ENCODE measurements at regions not wholly inside any gene's neighbourhood (a gene's known extent, or its start where the extent isn't known, plus 50 kb on each side); places are given as distances from the start of the nearest gene placed in this dataset.

DNA sequence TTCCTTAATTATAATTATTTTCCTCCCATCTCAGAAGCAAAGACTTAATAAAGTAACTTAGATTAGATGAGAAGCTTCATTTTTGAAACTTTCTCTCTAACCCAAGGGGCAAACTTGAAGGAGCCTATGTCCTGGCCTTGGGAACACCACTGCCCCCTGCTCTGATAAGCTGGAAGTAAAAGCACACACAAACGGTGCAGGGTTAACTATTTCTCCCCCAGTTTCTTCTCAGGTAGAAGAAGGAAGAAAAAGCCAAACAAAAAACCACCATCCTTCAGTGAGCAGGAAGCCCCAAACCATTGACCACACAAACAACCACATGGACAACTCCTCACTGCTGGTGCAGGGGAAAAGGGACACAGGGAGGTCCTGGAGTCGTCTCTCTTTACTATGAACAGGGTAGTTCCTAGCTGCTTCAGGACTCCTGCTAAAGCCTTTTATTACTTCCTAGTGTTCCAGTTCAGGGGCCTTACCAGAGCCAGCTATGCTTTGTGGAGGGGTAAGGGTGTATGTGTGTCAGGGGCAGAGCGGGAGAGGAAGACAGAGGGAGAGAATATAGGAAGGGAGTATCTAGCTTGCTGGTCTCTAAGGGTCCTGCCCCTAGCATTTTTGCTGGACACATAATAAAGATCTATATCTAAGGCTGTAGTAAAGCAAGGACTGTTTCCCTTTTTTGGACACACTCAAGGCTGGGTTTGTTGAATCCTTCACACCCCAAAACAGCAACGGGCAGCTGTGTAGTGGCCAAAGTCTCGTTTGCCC is 94.0 kb upstream of the UMPS start (continued):
- TF ChIP-seq ARID5B (CRISPR knock-in tag; IDR thresholded peaks at IDR 0.05) (no peak), HCFC1 (IDR thresholded peaks at IDR 0.05; ENCODE audit: low read depth, low read length) (no peak), ZNF260 (CRISPR knock-in tag; IDR thresholded peaks at IDR 0.05; ENCODE audit: borderline replicate concordance, low read depth) (no peak), MAF1 (CRISPR knock-in tag; IDR thresholded peaks at IDR 0.05; ENCODE audit: borderline replicate concordance) (no peak), CCDC6 (CRISPR knock-in tag; IDR thresholded peaks at IDR 0.05) (peak; percentile 65; the same call in 1 of the 2 replicates), JUND (CRISPR knock-in tag; IDR thresholded peaks at IDR 0.05) (no peak), STAG1 (CRISPR knock-in tag; IDR thresholded peaks at IDR 0.05) (no peak), HNRNPH1 (optimal IDR thresholded peaks at IDR 0.05; ENCODE audit: low read depth, low read length) (no peak), USF2 (IDR thresholded peaks at IDR 0.05; ENCODE audit: low read depth, low read length) (no peak), USF2 (CRISPR knock-in tag; IDR thresholded peaks at IDR 0.05; ENCODE audit: borderline replicate concordance) (0 out of 2 replicates have a peak, but pooled peaks have one; percentile 11), ZNF569 (CRISPR knock-in tag; IDR thresholded peaks at IDR 0.05; ENCODE audit: borderline replicate concordance) (no peak), THAP7 (CRISPR knock-in tag; IDR thresholded peaks at IDR 0.05) (no peak), TBX2 (CRISPR knock-in tag; IDR thresholded peaks at IDR 0.05; ENCODE audit: borderline replicate concordance) (peak; percentile 32; the same call in 1 of the 2 replicates), ZFP82 (CRISPR knock-in tag; IDR thresholded peaks at IDR 0.05; ENCODE audit: borderline replicate concordance) (no peak), ERF (CRISPR knock-in tag; IDR thresholded peaks at IDR 0.05) (no peak), THYN1 (CRISPR knock-in tag; IDR thresholded peaks at IDR 0.05; ENCODE audit: borderline replicate concordance, low read depth) (0 out of 2 replicates have a peak, but pooled peaks have one; percentile 29), TP53 (CRISPR knock-in tag; conservative IDR thresholded peaks at IDR 0.05) (no peak), MIER3 (CRISPR knock-in tag; IDR thresholded peaks at IDR 0.05; ENCODE audit: borderline replicate concordance) (no peak), ZNF30 (CRISPR knock-in tag; IDR thresholded peaks at IDR 0.05) (no peak), MED13 (CRISPR knock-in tag; IDR thresholded peaks at IDR 0.05) (no peak)
- TF ChIP-seq, protein P1, sequence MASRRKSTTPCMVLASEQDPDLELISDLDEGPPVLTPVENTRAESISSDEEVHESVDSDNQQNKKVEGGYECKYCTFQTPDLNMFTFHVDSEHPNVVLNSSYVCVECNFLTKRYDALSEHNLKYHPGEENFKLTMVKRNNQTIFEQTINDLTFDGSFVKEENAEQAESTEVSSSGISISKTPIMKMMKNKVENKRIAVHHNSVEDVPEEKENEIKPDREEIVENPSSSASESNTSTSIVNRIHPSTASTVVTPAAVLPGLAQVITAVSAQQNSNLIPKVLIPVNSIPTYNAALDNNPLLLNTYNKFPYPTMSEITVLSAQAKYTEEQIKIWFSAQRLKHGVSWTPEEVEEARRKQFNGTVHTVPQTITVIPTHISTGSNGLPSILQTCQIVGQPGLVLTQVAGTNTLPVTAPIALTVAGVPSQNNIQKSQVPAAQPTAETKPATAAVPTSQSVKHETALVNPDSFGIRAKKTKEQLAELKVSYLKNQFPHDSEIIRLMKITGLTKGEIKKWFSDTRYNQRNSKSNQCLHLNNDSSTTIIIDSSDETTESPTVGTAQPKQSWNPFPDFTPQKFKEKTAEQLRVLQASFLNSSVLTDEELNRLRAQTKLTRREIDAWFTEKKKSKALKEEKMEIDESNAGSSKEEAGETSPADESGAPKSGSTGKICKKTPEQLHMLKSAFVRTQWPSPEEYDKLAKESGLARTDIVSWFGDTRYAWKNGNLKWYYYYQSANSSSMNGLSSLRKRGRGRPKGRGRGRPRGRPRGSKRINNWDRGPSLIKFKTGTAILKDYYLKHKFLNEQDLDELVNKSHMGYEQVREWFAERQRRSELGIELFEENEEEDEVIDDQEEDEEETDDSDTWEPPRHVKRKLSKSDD (CRISPR knock-in tag; IDR thresholded peaks at IDR 0.05; ENCODE audit: low read depth) = no peak

Data from HepG2 (cell line).